HepG2 (cell line): ENCODE measurements at regions not wholly inside any gene's neighbourhood (a gene's known extent, or its start where the extent isn't known, plus 50 kb on each side); places are given as distances from the start of the nearest gene placed in this dataset.
"Not testable (repeated sequence)": the region's sequence is repeated elsewhere in the genome, so short reads cannot be mapped to it uniquely, and the experiment has no call there.

Experiments
- ATAC-seq: fragments of 200-7000 bp; cut with Tn5 transposase; 3 replicates; pipeline ENCODE4 v1.9.1; 2020; ENCODE audit warnings: mild to moderate bottlenecking, moderate library complexity
- BruUV-seq: library from RNA; stranded (reverse); fragments of 400-500 nt; replicated peaks from 2 replicates; lab custom pipeline; 2021; lab: Mats Ljungman, UMichigan
- CTCF ChIA-PET: fragments of 300-600 bp; formaldehyde crosslinking; extraction: SDS; loops from one replicate; lab custom pipeline; 2021; ENCODE audit warnings: low total read pairs, inconsistent platforms, low intra/inter-chr PET ratio; lab: Yijun Ruan, JAX
- POLR2A ChIA-PET: fragments of 350-600 bp; sonication (Branson Sonifier 250); formaldehyde crosslinking; loops from one replicate; lab custom pipeline; 2020; ENCODE audit warnings: antibody characterized with exemption, inconsistent platforms; lab: Yijun Ruan, JAX
- DNase-seq: peaks from one replicate; pipeline ENCODE4 v3.0.0-alpha.2; 2015; ENCODE audit warnings: low spot score
- FAIRE-seq: peaks from 3 replicates; lab custom pipeline; 2011; peaks lifted over from hg19 to GRCh38; lab: Jason Lieb, UNC
- H2AFZ ChIP-seq: one replicate; pipeline ENCODE4 v1.6.1; 2011; ENCODE audit warnings: low read length, inconsistent platforms
- H3K27ac ChIP-seq: fragments of 300-600 bp; 3 replicates; pipeline ENCODE4 v1.8.0; 2011; ENCODE audit warnings: mixed run types, mild to moderate bottlenecking, mixed read lengths, low read length, inconsistent platforms; ENCODE audit not compliant: insufficient read depth; ENCODE audit errors: extremely low read length
- H3K27me3 ChIP-seq, 2 experiments: fragments of 200-600 bp in 1 of 2; 2 replicates in 1 of 2; 3 replicates in 1 of 2; pipeline versions ENCODE4 v1.6.0 to v1.8.0; 2011; ENCODE audit warnings: low read length in 2 of 2, mild to moderate bottlenecking in 2 of 2, moderate library complexity in 2 of 2, inconsistent platforms in 1 of 2; ENCODE audit not compliant: insufficient read depth in 2 of 2, control insufficient read depth in 1 of 2
- H3K36me3 ChIP-seq, 2 experiments: fragments of 200-600 bp in 1 of 2; replicated peaks in 1 of 2; 2 replicates in 1 of 2; 3 replicates in 1 of 2; pipeline versions ENCODE4 v1.5.1 to v1.8.0; 2011; ENCODE audit warnings: low read length in 2 of 2, inconsistent platforms in 1 of 2; ENCODE audit not compliant: insufficient read depth in 2 of 2, control insufficient read depth in 1 of 2
- H3K4me1 ChIP-seq: 2 replicates; pipeline ENCODE4 v1.5.1; 2012; ENCODE audit warnings: low read length, inconsistent platforms; ENCODE audit not compliant: insufficient read depth
- H3K4me2 ChIP-seq: 2 replicates; pipeline ENCODE4 v1.6.0; 2011; ENCODE audit warnings: low read depth, low read length, inconsistent platforms
- H3K4me3 ChIP-seq, 3 experiments: fragments of 200-600 bp in 1 of 3; sonication (generic), shearing (Covaris generic) in 1 of 3; replicated peaks in 1 of 3; 2 replicates each; pipeline ENCODE4 v1.5.1; 2011 to 2016; ENCODE audit warnings: low read length in 3 of 3, inconsistent platforms in 2 of 3, low read depth in 2 of 3, mild to moderate bottlenecking in 2 of 3, control low read depth in 1 of 3, mixed read lengths in 1 of 3; ENCODE audit not compliant: insufficient read depth in 1 of 3
- H3K79me2 ChIP-seq: one replicate; pipeline ENCODE4 v1.6.1; 2011; ENCODE audit warnings: low read length, inconsistent platforms; ENCODE audit not compliant: insufficient read depth
- H3K9ac ChIP-seq: 2 replicates; pipeline ENCODE4 v1.6.0; 2011; ENCODE audit warnings: mild to moderate bottlenecking, low read depth, low read length, inconsistent platforms; ENCODE audit not compliant: insufficient read depth
- H3K9me3 ChIP-seq: 2 replicates; pipeline ENCODE4 v1.5.1; 2012; ENCODE audit warnings: mild to moderate bottlenecking, low read length
- H4K20me1 ChIP-seq: 2 replicates; pipeline ENCODE4 v1.6.0; 2011; ENCODE audit warnings: inconsistent platforms, mild to moderate bottlenecking, low read length, moderate library complexity; ENCODE audit not compliant: insufficient read depth
- ARID3A ChIP-seq: IDR thresholded peaks from 2 replicates; pipeline ENCODE4 v1.6.1; 2012; ENCODE audit warnings: low read depth, low read length, improper control_type of control experiment
- CTCF ChIP-seq: sonication (generic); formaldehyde crosslinking; IDR thresholded peaks from 2 replicates; pipeline ENCODE4 v1.5.0; 2020; ENCODE audit warnings: mild to moderate bottlenecking, missing genetic modification reagents, moderate library complexity
- GZF1 ChIP-seq: sonication (generic); formaldehyde crosslinking; IDR thresholded peaks from 2 replicates; pipeline ENCODE4 v1.5.1; 2020; ENCODE audit warnings: mild to moderate bottlenecking, missing genetic modification reagents
- HMGXB4 ChIP-seq, 2 experiments: sonication (generic) in 1 of 2; formaldehyde crosslinking in 1 of 2; IDR thresholded peaks; 2 replicates each; pipeline versions ENCODE4 v1.4.0 to v1.6.1; 2018 to 2020; ENCODE audit warnings: missing genetic modification reagents in 2 of 2, borderline replicate concordance in 1 of 2, low read depth in 1 of 2, mild to moderate bottlenecking in 1 of 2, missing biosample characterization in 1 of 2
- HNRNPLL ChIP-seq: fragments of 200-400 bp; formaldehyde crosslinking; IDR thresholded peaks from 2 replicates; pipeline ENCODE4 v1.6.1; 2017; ENCODE audit warnings: mild to moderate bottlenecking, low read depth, low read length; ENCODE audit not compliant: poor library complexity, severe bottlenecking
- NAIF1 ChIP-seq: sonication (generic); formaldehyde crosslinking; IDR thresholded peaks from 2 replicates; pipeline ENCODE4 v1.5.0; 2020; ENCODE audit warnings: mild to moderate bottlenecking, missing genetic modification reagents, borderline replicate concordance
- RAD21 ChIP-seq: fragments of 450-650 bp; formaldehyde crosslinking; IDR thresholded peaks from 2 replicates; pipeline ENCODE4 v1.5.0; 2020; ENCODE audit warnings: mild to moderate bottlenecking
- SMC3 ChIP-seq: IDR thresholded peaks from 2 replicates; pipeline ENCODE4 v1.6.1; 2011; ENCODE audit warnings: low read length, improper control_type of control experiment
- STAG1 ChIP-seq: sonication (generic); formaldehyde crosslinking; IDR thresholded peaks from 2 replicates; pipeline ENCODE4 v1.4.0; 2020; ENCODE audit warnings: missing genetic modification reagents
- TEAD3 ChIP-seq: optimal IDR thresholded peaks from 2 replicates; pipeline ENCODE3; 2016; ENCODE audit warnings: borderline replicate concordance
- WGBS: methylation state at CpG from one replicate; pipeline ENCODE4 v1.1.6; 2017; ENCODE audit warnings: low lambda C conversion rate; 5-methylcytosine and 5-hydroxymethylcytosine counted together
- in situ Hi-C: cut with HindIII; loops from 2 replicates; pipeline ENCODE4 v1.10.0; 2017; ENCODE audit warnings: low pct_unique_long_range_greater_than_20kb; ENCODE audit not compliant: extremely low pct_ligation_motif_present
- intact Hi-C: fragments of 100-400 bp; cut with micrococcal nuclease; formaldehyde crosslinking; loops from one replicate; pipeline ENCODE4 v1.10.0; 2022; ENCODE audit not compliant: unreplicated experiment

- not testable (repeated sequence) for BruUV-seq
Measured at GRCh38 chr6:28686446-28687027, 160.9 kb downstream of the GPX5 start.

More at GRCh38 chr6:28686446-28687027, 160.9 kb downstream of the GPX5 start:
- H4K20me1 ChIP-seq, H3K9ac ChIP-seq, H2AFZ ChIP-seq, POLR2A ChIA-PET, H3K36me3 ChIP-seq, ATAC-seq, H3K79me2 ChIP-seq, H3K4me3 ChIP-seq, H3K27ac ChIP-seq, H3K9me3 ChIP-seq: not testable (repeated sequence)
- DNase-seq = peak; percentile 73
- CTCF ChIA-PET = interaction anchor here (1.2 to 2.4 kb wide), 4 partner anchors 151 to 903 kb away, joined by 4 to 12 read pairs (median 6); no protein-coding TSS in a partner anchor
- peak overlapping the region; percentile 9; the same call in 1 of the 2 replicates for H3K4me2 ChIP-seq
- H3K27me3 ChIP-seq = peaks cover 0 to 13% of the 10 kb centered on the region in 2 experiments; a peak in 1 of 5 replicates
- TF ChIP-seq SMC3 (peak; percentile 59; the same call in 1 of the 2 replicates), RAD21 (CRISPR knock-in tag) (peak; percentile 56), STAG1 (CRISPR knock-in tag) (peak; percentile 86), GZF1 (CRISPR knock-in tag) (peak; percentile 96), ARID3A (0 out of 2 replicates have a peak, but pooled peaks have one; percentile 12), HMGXB4 (CRISPR knock-in tag; IDR thresholded peaks at IDR 0.05; ENCODE audit: borderline replicate concordance in 1 of 2, low read depth in 1 of 2) (peak in 1 of 2 experiments; percentile 77; a peak in 1 of 4 replicates), TEAD3 (CRISPR knock-in tag) (peak; percentile 40), NAIF1 (CRISPR knock-in tag) (0 out of 2 replicates have a peak, but pooled peaks have one; percentile 43), CTCF (CRISPR knock-in tag) (peak; percentile 83), HNRNPLL (peak; percentile 54)
- peaks cover 34% of the 10 kb centered on the region for H3K4me1 ChIP-seq
- in situ Hi-C loops = loop anchor here (10.0 kb wide), 2 partner anchors 292 to 328 kb away; partner anchors contain the start of gene ZSCAN12
- intact Hi-C loops = loop anchor here (1.0 to 10.0 kb wide), 3 partner anchors 150 to 898 kb away; partner anchors contain the start of gene OR2H2
- WGBS = 2% methylated on average over 11 of the region's 11 CpGs
- FAIRE-seq = peak; percentile 36
